HL-60 (cell line): ENCODE measurements at regions not wholly inside any gene's neighbourhood (a gene's known extent, or its start where the extent isn't known, plus 50 kb on each side); places are given as distances from the start of the nearest gene placed in this dataset.

ENCODE experiments used
- CTCF ChIP-seq: IDR thresholded peaks from one replicate; pipeline ENCODE4 v1.5.1; 2011; ENCODE audit warnings: low read length, control low read depth, inconsistent platforms; ENCODE audit not compliant: insufficient read depth
- REST ChIP-seq: IDR thresholded peaks from 2 replicates; pipeline ENCODE4 v1.6.1; 2012; ENCODE audit warnings: low read depth; ENCODE audit not compliant: insufficient replicate concordance

- TF ChIP-seq CTCF (no peak), REST (no peak)
These were observed 483.3 kb downstream of the TTLL7 start for GRCh38 chr1:83515578-83516154.
